ENCODE measurements at regions not wholly inside any gene's neighbourhood (a gene's known extent, or its start where the extent isn't known, plus 50 kb on each side); places are given as distances from the start of the nearest gene placed in this dataset.

- ChIA-PET RAD21 (ENCODE audit: unreplicated experiment) (no interaction called here), POLR2A (no interaction called here), SMC1A (ENCODE audit: uncharacterized antibody, unreplicated experiment) (no interaction called here), CTCF (no interaction called here)
- no peaks in the 10 kb centered on the region for H3K27me3 ChIP-seq (replicated peaks in 1 of 2; ENCODE audit: control insufficient read depth in 2 of 2, insufficient read depth in 2 of 2, low read length in 1 of 2)
- H3K79me2 ChIP-seq (ENCODE audit: control insufficient read depth, insufficient read depth, low read length): no peaks in the 10 kb centered on the region
- intact Hi-C loops (cut with micrococcal nuclease; ENCODE audit: unreplicated experiment): no loop called here
- ATAC-seq (no peak), DNase-seq (ENCODE audit: low read depth, low spot score) (no peak), FAIRE-seq (no peak)
- in situ Hi-C loops (cut with MboI): no loop called here
- H3K36me3 ChIP-seq (ENCODE audit: control insufficient read depth in 2 of 2, insufficient read depth in 2 of 2, low read length in 1 of 2): no peaks in the 10 kb centered on the region
- WGBS (ENCODE audit: insufficient coverage, insufficient replicate concordance, low lambda C conversion rate, missing lambda C conversion rate): 18% methylated on average over 3 of the region's 3 CpGs
- no peaks in the 10 kb centered on the region for H4K20me1 ChIP-seq (ENCODE audit: control insufficient read depth, insufficient read depth)
- H3K9ac ChIP-seq (ENCODE audit: control insufficient read depth, insufficient read depth, low read length): no peak overlapping the region
- no peak overlapping the region for H2AFZ ChIP-seq (ENCODE audit: control insufficient read depth, low read depth, low read length)
- H3K9me3 ChIP-seq (replicated peaks; ENCODE audit: control insufficient read depth, insufficient read depth, low read length): no peaks in the 10 kb centered on the region
- H3K4me2 ChIP-seq (ENCODE audit: control insufficient read depth, insufficient read depth): no peak overlapping the region
- no peaks in the 10 kb centered on the region for H3K4me1 ChIP-seq (ENCODE audit: control insufficient read depth, insufficient read depth, low read length)
- no peak overlapping the region for H3K27ac ChIP-seq (ENCODE audit: control insufficient read depth, insufficient read depth)
- no peak for TF ChIP-seq MEF2A (IDR thresholded peaks at IDR 0.05; ENCODE audit: insufficient read depth, low read depth, low read length)
- TF ChIP-seq RELA (IDR thresholded peaks at IDR 0.05; ENCODE audit: borderline replicate concordance, partially characterized antibody): no peak
- TF ChIP-seq, protein P1, sequence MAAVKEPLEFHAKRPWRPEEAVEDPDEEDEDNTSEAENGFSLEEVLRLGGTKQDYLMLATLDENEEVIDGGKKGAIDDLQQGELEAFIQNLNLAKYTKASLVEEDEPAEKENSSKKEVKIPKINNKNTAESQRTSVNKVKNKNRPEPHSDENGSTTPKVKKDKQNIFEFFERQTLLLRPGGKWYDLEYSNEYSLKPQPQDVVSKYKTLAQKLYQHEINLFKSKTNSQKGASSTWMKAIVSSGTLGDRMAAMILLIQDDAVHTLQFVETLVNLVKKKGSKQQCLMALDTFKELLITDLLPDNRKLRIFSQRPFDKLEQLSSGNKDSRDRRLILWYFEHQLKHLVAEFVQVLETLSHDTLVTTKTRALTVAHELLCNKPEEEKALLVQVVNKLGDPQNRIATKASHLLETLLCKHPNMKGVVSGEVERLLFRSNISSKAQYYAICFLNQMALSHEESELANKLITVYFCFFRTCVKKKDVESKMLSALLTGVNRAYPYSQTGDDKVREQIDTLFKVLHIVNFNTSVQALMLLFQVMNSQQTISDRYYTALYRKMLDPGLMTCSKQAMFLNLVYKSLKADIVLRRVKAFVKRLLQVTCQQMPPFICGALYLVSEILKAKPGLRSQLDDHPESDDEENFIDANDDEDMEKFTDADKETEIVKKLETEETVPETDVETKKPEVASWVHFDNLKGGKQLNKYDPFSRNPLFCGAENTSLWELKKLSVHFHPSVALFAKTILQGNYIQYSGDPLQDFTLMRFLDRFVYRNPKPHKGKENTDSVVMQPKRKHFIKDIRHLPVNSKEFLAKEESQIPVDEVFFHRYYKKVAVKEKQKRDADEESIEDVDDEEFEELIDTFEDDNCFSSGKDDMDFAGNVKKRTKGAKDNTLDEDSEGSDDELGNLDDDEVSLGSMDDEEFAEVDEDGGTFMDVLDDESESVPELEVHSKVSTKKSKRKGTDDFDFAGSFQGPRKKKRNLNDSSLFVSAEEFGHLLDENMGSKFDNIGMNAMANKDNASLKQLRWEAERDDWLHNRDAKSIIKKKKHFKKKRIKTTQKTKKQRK (IDR thresholded peaks at IDR 0.05; ENCODE audit: low read depth, low read length): no peak
- no peak for TF ChIP-seq POLR2AphosphoS5 (IDR thresholded peaks at IDR 0.05; ENCODE audit: low read length)
- TF ChIP-seq KAT2A (conservative IDR thresholded peaks at IDR 0.05; ENCODE audit: control insufficient read depth, low read depth, low read length): no peak
- no peak for TF ChIP-seq ESRRA (IDR thresholded peaks at IDR 0.05; ENCODE audit: low read length)
- no peak for TF ChIP-seq E4F1 (IDR thresholded peaks at IDR 0.05; ENCODE audit: borderline replicate concordance, partially characterized antibody)
- TF ChIP-seq JUND (IDR thresholded peaks at IDR 0.05; ENCODE audit: low read depth, low read length): no peak
- TF ChIP-seq NR2C1 (IDR thresholded peaks at IDR 0.05): no peak
- no peak for TF ChIP-seq ZBED1 (IDR thresholded peaks at IDR 0.05; ENCODE audit: borderline replicate concordance)
- no peak for TF ChIP-seq SREBF1 (IDR thresholded peaks at IDR 0.05; ENCODE audit: low read length)
- no peak for TF ChIP-seq MEF2B (IDR thresholded peaks at IDR 0.05; ENCODE audit: partially characterized antibody, poor library complexity, severe bottlenecking)
- TF ChIP-seq SRF (IDR thresholded peaks at IDR 0.05; ENCODE audit: low read depth in 2 of 2, low read length in 2 of 2): no peak
- TF ChIP-seq TBL1XR1 (IDR thresholded peaks at IDR 0.05; ENCODE audit: low read depth, low read length): no peak
- TF ChIP-seq SIN3A (IDR thresholded peaks at IDR 0.05; ENCODE audit: low read depth, low read length): no peak
- TF ChIP-seq EED (IDR thresholded peaks at IDR 0.05; ENCODE audit: low read depth): no peak
- TF ChIP-seq EGR1 (IDR thresholded peaks at IDR 0.05; ENCODE audit: borderline replicate concordance in 1 of 2, low read depth in 2 of 2, low read length in 2 of 2): no peak
- no peak for TF ChIP-seq ETV6 (conservative IDR thresholded peaks at IDR 0.05 in 1 of 2, IDR thresholded peaks at IDR 0.05 in 1 of 2; ENCODE audit: borderline replicate concordance in 1 of 2, low read depth in 1 of 2)
- BruUV-seq (replicated peaks): no TSS peak
- H3K4me3 ChIP-seq: no peak overlapping the region
Measured at GRCh38 chrX:144379156-144379555, 495.3 kb downstream of the UBE2NL start.
